Heart right ventricle (tissue), 16 donors: ENCODE measurements at regions not wholly inside any gene's neighbourhood (a gene's known extent, or its start where the extent isn't known, plus 50 kb on each side); places are given as distances from the start of the nearest gene placed in this dataset.
"Not testable (repeated sequence)": the region's sequence is repeated elsewhere in the genome, so short reads cannot be mapped to it uniquely, and the experiment has no call there.

Experiments used
- ATAC-seq, 8 donors: fragments of 200-7000 bp; cut with Tn5 transposase; one replicate each; pipeline ENCODE4 v1.9.1; 2020; ENCODE audit warnings: mild to moderate bottlenecking in 8 of 8, moderate library complexity in 8 of 8, moderate number of reproducible peaks in 1 of 8
- DNase-seq, 2 donors: peaks; one replicate each; pipeline ENCODE4 v3.0.0-alpha.2; 2020
- H3K27ac ChIP-seq, 10 donors: fragments of 200-600 bp; sonication (generic) in 2 of 10; one replicate each; pipeline versions ENCODE4 v1.5.0 to v1.8.0; 2020 to 2022; ENCODE audit warnings: mild to moderate bottlenecking in 3 of 10
- H3K27me3 ChIP-seq, 7 donors: fragments of 200-600 bp; one replicate each; pipeline ENCODE4 v1.8.0; 2021 to 2022; ENCODE audit warnings: mild to moderate bottlenecking in 2 of 7
- H3K36me3 ChIP-seq, 9 donors: fragments of 200-600 bp; sonication (generic) in 1 of 9; one replicate each; pipeline versions ENCODE4 v1.5.0 to v1.8.0; 2020 to 2022; ENCODE audit warnings: mild to moderate bottlenecking in 2 of 9
- H3K4me1 ChIP-seq, 9 donors: fragments of 200-600 bp; sonication (generic) in 1 of 9; one replicate each; pipeline versions ENCODE4 v1.5.0 to v1.8.0; 2020 to 2022; ENCODE audit warnings: mild to moderate bottlenecking in 4 of 9
- H3K4me3 ChIP-seq, 10 donors: fragments of 200-600 bp; sonication (generic) in 2 of 10; one replicate each; pipeline versions ENCODE4 v1.5.0 to v1.8.0; 2020 to 2022; ENCODE audit warnings: mild to moderate bottlenecking in 7 of 10, moderate library complexity in 2 of 10
- H3K9me3 ChIP-seq, 11 donors: fragments of 200-600 bp in 10 of 11; sonication (generic) in 2 of 11; one replicate each; pipeline versions ENCODE4 v1.5.0 to v1.8.0; 2013 to 2022; ENCODE audit warnings: mild to moderate bottlenecking in 2 of 11, control low read depth in 1 of 11, moderate library complexity in 1 of 11
- CTCF ChIP-seq, 9 donors: fragments of 200-600 bp; sonication (generic) in 2 of 9; IDR thresholded peaks; one replicate each; pipeline versions ENCODE4 v1.5.0 to v1.8.0; 2021 to 2022; ENCODE audit warnings: antibody characterized with exemption in 9 of 9, mild to moderate bottlenecking in 5 of 9, moderate library complexity in 1 of 9
- WGBS, 2 donors: extraction: QIAGEN DNeasy Blood & Tissue Kit; methylation state at CpG; one replicate each; pipeline ENCODE4 v1.1.7; 2013; ENCODE audit warnings: inconsistent platforms in 1 of 2; 5-methylcytosine and 5-hydroxymethylcytosine counted together
- intact Hi-C, 10 donors: fragments of 100-400 bp; cut with DNase I; formaldehyde crosslinking; loops; one replicate each; pipeline versions ENCODE4 v1.11.1 to v1.14.2; 2022
- donor health status: Arrhythmogenic right ventricular cardiomyopathy.
- donor health status: ischemic (EF 13 %, LVEDD 7.1; RV severe dilation, severe dysfunction).
- donor health status: healthy with polysubstance abuse.
- donor health status: DM: no; HTN: yes; CAD: no.
- donor health status: DM: no; HTN: no; CAD: no.
- donor health status: ischemic (EF 25% LVEDD 6.9; RV normal size, moderate dysfunction).
- donor health status: ischemic (EF 25% LVEDD 5.7; RV mildly dilated, moderate dysfunction).
- donor health status: healthy.
- donor health status: DM: yes; HTN: yes; CAD: no.
- donor health status: Ischemic cardiomyopathy.
- donor health status: ischemic (EF 35%, LVEDD 5.7; RV mildly dilated, moderate dysfunction).
- donor health status: nonischemic (EF 11% LVEDD 7.7; RV severe dilation, severe dysfunction).
- donor health status: DM: yes; HTN: yes; CAD: no.
- donor health status: PGD.
- donor health status: ischemic (EF 29% LVEDD 5.4; RV normal size, mild dysfunction).
- donor health status: nonischemic (EF 23%, LVEDD 6.1; RV moderate dilation, normal function).

GRCh38 chr3:193822492-193823212 is 229.6 kb downstream of the OPA1 start:
- intact Hi-C loops = loop anchor here in 1 of 10 donors (10.0 kb wide), 1 partner anchor 52 kb away; no protein-coding TSS in a partner anchor
- no peaks in the 10 kb centered on the region for H3K9me3 ChIP-seq
- DNase-seq = no peak
- no peak for ATAC-seq
- no peaks in the 10 kb centered on the region for H3K36me3 ChIP-seq
- no peak overlapping the region for H3K4me3 ChIP-seq
- H3K4me1 ChIP-seq = peaks cover 0 to 16% (median 2%) of the 10 kb centered on the region in 9 donors
- 92 to 95% methylated on average over 3 of the region's 3 CpGs for WGBS, 2 donors
- no peak overlapping the region for H3K27ac ChIP-seq
- no peak for TF ChIP-seq CTCF (IDR thresholded peaks at IDR 0.05)
- peaks cover 0 to 5% (median 0%) of the 10 kb centered on the region in 7 donors for H3K27me3 ChIP-seq

- DNase-seq = not testable (repeated sequence)
Observed at GRCh38 chr3:193823213-193823605, 230.2 kb downstream of the OPA1 start.

GRCh38 chr3:193824365-193824764 is 231.4 kb downstream of the OPA1 start:
- intact Hi-C loops = loop anchor here in 1 of 10 donors (10.0 kb wide), 1 partner anchor 50 kb away; no protein-coding TSS in a partner anchor
- peaks cover 0 to 16% (median 0%) of the 10 kb centered on the region in 9 donors for H3K4me1 ChIP-seq
- H3K27me3 ChIP-seq = peaks cover 0 to 5% (median 0%) of the 10 kb centered on the region in 7 donors
- TF ChIP-seq CTCF (IDR thresholded peaks at IDR 0.05) = no peak
- no peak overlapping the region for H3K4me3 ChIP-seq
- DNase-seq (no peak), ATAC-seq (no peak)
- no peaks in the 10 kb centered on the region for H3K9me3 ChIP-seq
- H3K27ac ChIP-seq = no peak overlapping the region
- no peaks in the 10 kb centered on the region for H3K36me3 ChIP-seq

More at GRCh38 chr3:193823213-193823605, 230.2 kb downstream of the OPA1 start:
- 93% methylated on average over 3 of the region's 3 CpGs for WGBS, 2 donors
- not testable (repeated sequence) for H3K27ac ChIP-seq, H3K4me3 ChIP-seq, H3K9me3 ChIP-seq, H3K36me3 ChIP-seq, H3K27me3 ChIP-seq, ATAC-seq
- H3K4me1 ChIP-seq = peaks cover 0 to 16% (median 0%) of the 10 kb centered on the region in 9 donors
- intact Hi-C loops = loop anchor here in 1 of 10 donors (10.0 kb wide), 1 partner anchor 52 kb away; no protein-coding TSS in a partner anchor

GRCh38 chr3:193825617-193826016 is 232.6 kb downstream of the OPA1 start:
- 80 to 91% methylated on average over 6 of the region's 6 CpGs for WGBS, 2 donors
- no peak for TF ChIP-seq CTCF (IDR thresholded peaks at IDR 0.05)

More at GRCh38 chr3:193825617-193826016, 232.6 kb downstream of the OPA1 start:
- DNase-seq (no peak), ATAC-seq (no peak)
- peaks cover 0 to 16% (median 0%) of the 10 kb centered on the region in 9 donors for H3K4me1 ChIP-seq
- no peak overlapping the region for H3K4me3 ChIP-seq
- peaks cover 0 to 3% (median 0%) of the 10 kb centered on the region in 7 donors for H3K27me3 ChIP-seq
- intact Hi-C loops = loop anchor here in 1 of 10 donors (10.0 kb wide), 1 partner anchor 49 kb away; no protein-coding TSS in a partner anchor
- no peaks in the 10 kb centered on the region for H3K36me3 ChIP-seq
- no peak overlapping the region for H3K27ac ChIP-seq
- no peaks in the 10 kb centered on the region for H3K9me3 ChIP-seq
